ENCODE measurements at regions not wholly inside any gene's neighbourhood (a gene's known extent, or its start where the extent isn't known, plus 50 kb on each side); places are given as distances from the start of the nearest gene placed in this dataset.

GRCh38 chr2:120958623-120959366 is 223.1 kb downstream of the GLI2 start:
- Histone ChIP-seq H3K36me3 (ENCODE audit: control insufficient read depth, insufficient read depth, low read length) (no peaks in the 10 kb centered on the region), H3K9me3 (ENCODE audit: control insufficient read depth, low read length) (no peaks in the 10 kb centered on the region), H3K27me3 (ENCODE audit: control insufficient read depth, insufficient read depth, low read length, poor library complexity, severe bottlenecking) (no peaks in the 10 kb centered on the region), H3K4me3 (ENCODE audit: low read length) (no peak overlapping the region), H3K9ac (ENCODE audit: extremely low read depth, low read length, poor library complexity, severe bottlenecking) (no peak overlapping the region), H3K27ac (ENCODE audit: low read depth, low read length) (no peak overlapping the region), H3K4me1 (ENCODE audit: control insufficient read depth, insufficient read depth, low read length) (no peaks in the 10 kb centered on the region)
- H3K27me3 Mint-ChIP-seq (ENCODE audit: insufficient read depth) = peaks cover 1% of the 10 kb centered on the region
- peaks cover under 1% of the 10 kb centered on the region for H3K4me1 Mint-ChIP-seq
- H3K27ac Mint-ChIP-seq = no peak overlapping the region
- TF ChIP-seq CTCF (conservative IDR thresholded peaks at IDR 0.05) = peak; percentile 80
- 86 to 100% methylated on average over 4 to 16 of the region's 17 CpGs for WGBS, 2 experiments (ENCODE audit: insufficient coverage in 1 of 2, insufficient read length in 1 of 2)
- no peaks in the 10 kb centered on the region for H3K36me3 Mint-ChIP-seq (ENCODE audit: low read depth)
- H3K4me3 Mint-ChIP-seq = no peak overlapping the region
- peak; percentile 94 for DNase-seq
- no peaks in the 10 kb centered on the region for H3K9me3 Mint-ChIP-seq

- Histone ChIP-seq H3K9me3 (ENCODE audit: control insufficient read depth, low read length) (no peaks in the 10 kb centered on the region), H3K9ac (ENCODE audit: extremely low read depth, low read length, poor library complexity, severe bottlenecking) (no peak overlapping the region), H3K36me3 (ENCODE audit: control insufficient read depth, insufficient read depth, low read length) (no peaks in the 10 kb centered on the region), H3K4me3 (ENCODE audit: low read length) (no peak overlapping the region), H3K27me3 (ENCODE audit: control insufficient read depth, insufficient read depth, low read length, poor library complexity, severe bottlenecking) (no peaks in the 10 kb centered on the region), H3K27ac (ENCODE audit: low read depth, low read length) (no peak overlapping the region), H3K4me1 (ENCODE audit: control insufficient read depth, insufficient read depth, low read length) (no peaks in the 10 kb centered on the region)
- peaks cover 1% of the 10 kb centered on the region for H3K27me3 Mint-ChIP-seq (ENCODE audit: insufficient read depth)
- WGBS, 2 experiments (ENCODE audit: insufficient coverage in 1 of 2, insufficient read length in 1 of 2) = 95 to 100% methylated on average over 9 to 13 of the region's 13 CpGs
- no peak overlapping the region for H3K4me3 Mint-ChIP-seq
- DNase-seq = no peak
- H3K4me1 Mint-ChIP-seq = peaks cover 2% of the 10 kb centered on the region
- H3K27ac Mint-ChIP-seq = no peak overlapping the region
- H3K36me3 Mint-ChIP-seq (ENCODE audit: low read depth) = no peaks in the 10 kb centered on the region
- H3K9me3 Mint-ChIP-seq = no peaks in the 10 kb centered on the region
- no peak for TF ChIP-seq CTCF (conservative IDR thresholded peaks at IDR 0.05)
Measured at GRCh38 chr2:120959426-120959825, 223.8 kb downstream of the GLI2 start.

- H3K4me1 Mint-ChIP-seq = peaks cover 2% of the 10 kb centered on the region
- H3K27ac Mint-ChIP-seq = no peak overlapping the region
- H3K27me3 ChIP-seq (ENCODE audit: control insufficient read depth, insufficient read depth, low read length, poor library complexity, severe bottlenecking) = no peaks in the 10 kb centered on the region
- H3K4me1 ChIP-seq (ENCODE audit: control insufficient read depth, insufficient read depth, low read length) = no peaks in the 10 kb centered on the region
- DNase-seq = no peak
- no peak overlapping the region for H3K27ac ChIP-seq (ENCODE audit: low read depth, low read length)
- H3K9ac ChIP-seq (ENCODE audit: extremely low read depth, low read length, poor library complexity, severe bottlenecking) = no peak overlapping the region
- no peaks in the 10 kb centered on the region for H3K9me3 Mint-ChIP-seq
- H3K9me3 ChIP-seq (ENCODE audit: control insufficient read depth, low read length) = no peaks in the 10 kb centered on the region
- no peak overlapping the region for H3K4me3 Mint-ChIP-seq
- H3K36me3 Mint-ChIP-seq (ENCODE audit: low read depth) = no peaks in the 10 kb centered on the region
- 88 to 91% methylated on average over 9 to 13 of the region's 13 CpGs for WGBS, 2 experiments (ENCODE audit: insufficient coverage in 1 of 2, insufficient read length in 1 of 2)
- TF ChIP-seq CTCF (conservative IDR thresholded peaks at IDR 0.05) = no peak
- no peaks in the 10 kb centered on the region for H3K36me3 ChIP-seq (ENCODE audit: control insufficient read depth, insufficient read depth, low read length)
- H3K4me3 ChIP-seq (ENCODE audit: low read length) = no peak overlapping the region
- no peaks in the 10 kb centered on the region for H3K27me3 Mint-ChIP-seq (ENCODE audit: insufficient read depth)
Measured at GRCh38 chr2:120960770-120961366, 225.2 kb downstream of the GLI2 start.
